ENCODE measurements at regions not wholly inside any gene's neighbourhood (a gene's known extent, or its start where the extent isn't known, plus 50 kb on each side); places are given as distances from the start of the nearest gene placed in this dataset.

DNA sequence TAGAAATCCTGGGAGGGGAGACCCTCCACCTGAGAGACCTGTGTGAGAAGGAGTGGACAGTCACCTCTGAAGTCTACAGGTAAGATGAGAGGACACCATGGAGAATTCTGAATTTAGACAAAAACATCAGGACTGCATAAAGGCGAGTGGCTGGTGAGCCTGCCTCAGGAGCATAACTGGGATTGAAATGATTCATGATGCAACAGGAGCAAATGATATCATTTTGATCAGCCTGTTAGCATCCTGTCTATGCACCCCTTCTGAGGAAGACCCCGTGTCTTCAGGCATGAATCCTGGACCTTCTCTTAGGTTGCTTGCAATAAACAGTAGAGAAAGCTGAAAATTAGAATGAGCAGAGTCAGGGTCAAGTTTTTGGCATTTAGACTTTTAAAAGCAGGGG is 245.8 kb downstream of the ETAA1 start:
- H3K4me2 ChIP-seq (ENCODE audit: control insufficient read depth, extremely low read depth, insufficient read depth, low read depth, low read length) = no peak overlapping the region
- H3K9me1 ChIP-seq (ENCODE audit: control insufficient read depth, extremely low read depth, insufficient read depth, low read length) = no peaks in the 10 kb centered on the region
- TF ChIP-seq EZH2 (IDR thresholded peaks at IDR 0.05; ENCODE audit: low read length) = no peak
- TF ChIP-seq, protein P1, sequence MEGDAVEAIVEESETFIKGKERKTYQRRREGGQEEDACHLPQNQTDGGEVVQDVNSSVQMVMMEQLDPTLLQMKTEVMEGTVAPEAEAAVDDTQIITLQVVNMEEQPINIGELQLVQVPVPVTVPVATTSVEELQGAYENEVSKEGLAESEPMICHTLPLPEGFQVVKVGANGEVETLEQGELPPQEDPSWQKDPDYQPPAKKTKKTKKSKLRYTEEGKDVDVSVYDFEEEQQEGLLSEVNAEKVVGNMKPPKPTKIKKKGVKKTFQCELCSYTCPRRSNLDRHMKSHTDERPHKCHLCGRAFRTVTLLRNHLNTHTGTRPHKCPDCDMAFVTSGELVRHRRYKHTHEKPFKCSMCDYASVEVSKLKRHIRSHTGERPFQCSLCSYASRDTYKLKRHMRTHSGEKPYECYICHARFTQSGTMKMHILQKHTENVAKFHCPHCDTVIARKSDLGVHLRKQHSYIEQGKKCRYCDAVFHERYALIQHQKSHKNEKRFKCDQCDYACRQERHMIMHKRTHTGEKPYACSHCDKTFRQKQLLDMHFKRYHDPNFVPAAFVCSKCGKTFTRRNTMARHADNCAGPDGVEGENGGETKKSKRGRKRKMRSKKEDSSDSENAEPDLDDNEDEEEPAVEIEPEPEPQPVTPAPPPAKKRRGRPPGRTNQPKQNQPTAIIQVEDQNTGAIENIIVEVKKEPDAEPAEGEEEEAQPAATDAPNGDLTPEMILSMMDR (optimal IDR thresholded peaks at IDR 0.05 in 1 of 3, IDR thresholded peaks at IDR 0.05 in 1 of 3, conservative IDR thresholded peaks at IDR 0.05 in 1 of 3; ENCODE audit: extremely low read depth in 1 of 3, insufficient read depth in 2 of 3, low read length in 3 of 3) = no peak
- no peak for FAIRE-seq
- dilution Hi-C loops (cut with MboI; ENCODE audit: extremely low pct_ligation_motif_present, low sequenced_read_pairs) = no loop called here
- peaks cover 2% of the 10 kb centered on the region for H3K9me3 ChIP-seq (ENCODE audit: control insufficient read depth, low read depth, low read length)
- H3K4me1 ChIP-seq (ENCODE audit: control insufficient read depth, extremely low read depth, insufficient read depth, low read length) = no peaks in the 10 kb centered on the region
- no peak for DNase-seq (ENCODE audit: low read depth, low spot score)
- no peak overlapping the region for H2AFZ ChIP-seq (ENCODE audit: control insufficient read depth, low read length)
- H3K27ac ChIP-seq (ENCODE audit: control insufficient read depth, insufficient read depth, low read length) = no peak overlapping the region
- no peaks in the 10 kb centered on the region for H4K20me1 ChIP-seq (ENCODE audit: control insufficient read depth, extremely low read depth, insufficient read depth, low read length)
- H3K4me3 ChIP-seq (ENCODE audit: control insufficient read depth in 2 of 3, extremely low read depth in 1 of 3, insufficient read depth in 2 of 3, low read depth in 1 of 3, low read length in 3 of 3) = no peak overlapping the region
- peaks cover 6% of the 10 kb centered on the region for H3K27me3 ChIP-seq (ENCODE audit: control insufficient read depth, extremely low read depth, insufficient read depth, low read length)
- no peak overlapping the region for H3K9ac ChIP-seq (ENCODE audit: control insufficient read depth, extremely low read depth, insufficient read depth, low read length)
- H3K36me3 ChIP-seq (ENCODE audit: control insufficient read depth in 2 of 2, extremely low read depth in 1 of 2, insufficient read depth in 2 of 2, low read length in 2 of 2) = no peaks in the 10 kb centered on the region
- H3K79me2 ChIP-seq (ENCODE audit: control insufficient read depth, insufficient read depth, low read length) = no peaks in the 10 kb centered on the region

DNA sequence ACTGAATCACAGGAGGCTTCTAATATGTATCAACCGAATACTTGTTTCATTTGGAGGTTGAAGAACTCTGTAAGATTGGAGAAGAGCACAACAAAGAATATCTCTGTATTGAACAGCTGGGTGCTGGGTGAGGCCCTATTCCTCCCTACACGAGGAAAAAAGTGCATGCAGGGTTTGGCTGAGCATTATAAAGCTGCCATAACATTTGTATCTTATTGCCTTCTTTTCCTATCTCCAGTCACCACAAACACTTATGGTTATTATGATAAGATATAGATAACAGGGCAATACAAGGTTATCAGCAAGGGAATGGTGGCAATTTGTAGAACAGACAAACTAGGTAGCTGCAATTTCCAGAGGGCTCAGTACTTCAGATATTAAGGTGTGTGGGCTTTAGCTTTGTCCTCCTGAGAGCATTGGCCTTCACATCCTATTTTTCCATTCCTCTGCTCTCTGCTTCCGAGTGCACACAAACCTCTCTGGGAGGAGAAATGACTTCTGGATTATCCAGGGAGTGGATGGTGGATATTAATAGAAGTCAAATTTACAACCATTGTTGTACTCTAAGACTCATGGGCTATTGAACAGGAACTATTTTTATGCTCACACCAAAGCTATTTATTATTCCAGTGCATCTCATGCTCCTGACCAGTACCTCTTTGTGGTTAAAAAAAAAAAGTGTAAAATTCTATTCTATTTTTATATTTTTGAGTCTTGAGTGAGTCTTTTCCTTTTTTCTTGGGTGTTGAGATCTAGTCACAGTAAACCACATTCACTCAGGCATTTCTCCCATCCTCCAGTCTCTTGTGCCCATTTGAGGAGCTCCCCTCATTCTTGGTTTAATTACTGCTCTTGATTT is 248.4 kb downstream of the ETAA1 start:
- no peaks in the 10 kb centered on the region for H4K20me1 ChIP-seq (ENCODE audit: control insufficient read depth, extremely low read depth, insufficient read depth, low read length)
- H2AFZ ChIP-seq (ENCODE audit: control insufficient read depth, low read length) = no peak overlapping the region
- no peaks in the 10 kb centered on the region for H3K9me1 ChIP-seq (ENCODE audit: control insufficient read depth, extremely low read depth, insufficient read depth, low read length)
- H3K4me3 ChIP-seq (ENCODE audit: control insufficient read depth in 2 of 3, extremely low read depth in 1 of 3, insufficient read depth in 2 of 3, low read depth in 1 of 3, low read length in 3 of 3) = no peak overlapping the region
- H3K4me2 ChIP-seq (ENCODE audit: control insufficient read depth, extremely low read depth, insufficient read depth, low read depth, low read length) = no peak overlapping the region
- no peaks in the 10 kb centered on the region for H3K36me3 ChIP-seq (ENCODE audit: control insufficient read depth in 2 of 2, extremely low read depth in 1 of 2, insufficient read depth in 2 of 2, low read length in 2 of 2)
- no peak overlapping the region for H3K9ac ChIP-seq (ENCODE audit: control insufficient read depth, extremely low read depth, insufficient read depth, low read length)
- FAIRE-seq = no peak
- dilution Hi-C loops (cut with MboI; ENCODE audit: extremely low pct_ligation_motif_present, low sequenced_read_pairs) = no loop called here
- peaks cover 6% of the 10 kb centered on the region for H3K27me3 ChIP-seq (ENCODE audit: control insufficient read depth, extremely low read depth, insufficient read depth, low read length)
- H3K9me3 ChIP-seq (ENCODE audit: control insufficient read depth, low read depth, low read length) = peaks cover 2% of the 10 kb centered on the region
- no peak overlapping the region for H3K27ac ChIP-seq (ENCODE audit: control insufficient read depth, insufficient read depth, low read length)
- H3K4me1 ChIP-seq (ENCODE audit: control insufficient read depth, extremely low read depth, insufficient read depth, low read length) = no peaks in the 10 kb centered on the region
- TF ChIP-seq, protein P1 (optimal IDR thresholded peaks at IDR 0.05 in 1 of 3, IDR thresholded peaks at IDR 0.05 in 1 of 3, conservative IDR thresholded peaks at IDR 0.05 in 1 of 3; ENCODE audit: extremely low read depth in 1 of 3, insufficient read depth in 2 of 3, low read length in 3 of 3) = no peak
- TF ChIP-seq EZH2 (IDR thresholded peaks at IDR 0.05; ENCODE audit: low read length) = no peak
- no peaks in the 10 kb centered on the region for H3K79me2 ChIP-seq (ENCODE audit: control insufficient read depth, insufficient read depth, low read length)
- DNase-seq (ENCODE audit: low read depth, low spot score) = no peak
